Stimulated activated CD4-positive, alpha-beta T cell treated with anti-CD3 and anti-CD28 coated beads, TNF-alpha, amount 100 ng/mL, for 48 hours (primary cell): ENCODE measurements at regions not wholly inside any gene's neighbourhood (a gene's known extent, or its start where the extent isn't known, plus 50 kb on each side); places are given as distances from the start of the nearest gene placed in this dataset.
A peak's percentile ranks its signal among the peaks of the same experiment; 100 is the strongest.
"Not testable (repeated sequence)": the region's sequence is repeated elsewhere in the genome, so short reads cannot be mapped to it uniquely, and the experiment has no call there.

Source experiments
- DNase-seq, 3 donors: peaks; one replicate each; pipeline ENCODE4 v3.0.0-alpha.2; 2020; ENCODE audit warnings: low read depth in 3 of 3

DNA sequence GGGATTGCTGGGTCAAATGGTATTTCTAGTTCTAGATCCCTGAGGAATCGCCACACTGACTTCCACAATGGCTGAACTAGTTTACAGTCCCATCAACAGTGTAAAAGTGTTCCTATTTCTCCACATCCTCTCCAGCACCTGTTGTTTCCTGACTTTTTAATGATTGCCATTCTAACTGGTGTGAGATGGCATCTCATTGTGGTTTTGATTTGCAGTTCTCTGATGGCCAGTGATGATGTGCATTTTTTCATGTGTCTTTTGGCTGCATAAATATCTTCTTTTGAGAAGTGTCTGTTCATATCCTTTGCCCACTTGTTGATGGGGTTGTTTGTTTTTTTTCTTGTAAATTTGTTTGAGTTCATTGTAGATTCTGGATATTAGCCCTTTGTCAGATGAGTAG is 220.3 kb downstream of the NPR3 start:
- not testable (repeated sequence) for DNase-seq

DNA sequence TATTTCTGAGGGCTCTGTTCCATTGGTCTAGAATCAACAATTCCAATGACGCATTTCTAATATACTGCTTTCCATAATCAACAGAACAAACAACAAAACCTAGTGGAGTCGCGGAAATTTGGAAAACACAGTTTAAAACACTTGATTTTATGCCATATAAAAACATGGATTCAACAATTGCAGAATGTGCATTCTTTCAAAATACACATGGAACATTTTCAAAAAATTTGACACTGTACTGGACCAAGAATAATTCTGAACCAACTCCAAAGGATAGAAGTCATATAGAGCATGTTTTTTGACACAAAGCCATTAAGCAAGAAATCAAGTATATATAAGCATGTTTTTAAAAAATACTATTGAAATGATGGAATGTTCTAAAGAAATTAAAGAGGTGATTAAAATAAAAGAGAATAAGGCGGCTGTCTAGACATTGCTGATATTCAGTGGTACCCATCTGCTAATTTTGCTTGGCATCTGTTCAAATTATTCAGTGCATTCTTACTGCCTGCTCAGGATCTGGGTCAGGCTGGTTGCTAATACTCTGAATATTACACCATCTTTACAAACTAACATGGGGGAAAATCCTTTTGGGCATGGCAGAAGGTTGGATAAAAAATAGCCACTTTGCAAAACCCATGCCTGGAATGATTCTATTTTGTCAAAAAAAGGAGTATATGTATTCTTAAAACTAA is 221.3 kb downstream of the NPR3 start:
- no peak for DNase-seq

DNA sequence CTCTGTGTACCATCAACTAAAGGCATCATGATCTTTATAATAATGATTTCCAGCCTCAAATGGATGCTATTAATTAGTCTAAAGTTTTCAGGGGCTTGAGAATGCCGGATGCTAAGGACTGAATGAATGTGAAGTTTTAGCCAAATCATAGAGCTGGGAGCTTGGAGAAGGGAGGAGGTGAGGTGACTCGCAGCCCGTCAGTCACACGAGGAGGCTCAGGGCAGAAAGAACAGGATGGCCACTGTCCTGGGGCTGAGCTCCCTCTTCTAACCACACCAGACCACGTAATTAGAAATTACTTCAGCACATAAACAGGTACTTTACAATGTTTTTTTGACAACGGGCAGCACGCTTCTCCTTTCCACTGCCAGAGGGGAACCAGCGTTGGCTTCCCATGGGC is 222.6 kb downstream of the NPR3 start:
- DNase-seq, result no peak

DNA sequence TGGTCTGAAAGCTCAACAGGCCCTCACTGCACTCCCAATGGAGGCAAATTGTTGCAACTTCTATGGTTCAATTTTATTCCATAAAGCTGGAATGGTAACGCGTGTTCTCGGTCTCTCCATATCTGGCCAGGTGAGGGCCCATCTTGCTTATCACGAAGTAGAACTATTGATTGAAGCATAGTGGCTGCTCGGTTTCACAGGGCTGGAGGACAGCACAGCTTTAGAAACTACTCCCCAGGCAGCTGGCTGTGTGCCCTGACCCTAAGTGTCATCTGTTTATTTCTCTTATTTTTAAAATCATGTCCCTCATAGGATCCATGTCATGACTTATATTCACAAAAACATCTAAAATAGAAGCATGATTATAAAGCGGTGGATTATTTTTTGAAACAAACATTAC is 223.4 kb downstream of the NPR3 start:
- DNase-seq, result no peak

DNA sequence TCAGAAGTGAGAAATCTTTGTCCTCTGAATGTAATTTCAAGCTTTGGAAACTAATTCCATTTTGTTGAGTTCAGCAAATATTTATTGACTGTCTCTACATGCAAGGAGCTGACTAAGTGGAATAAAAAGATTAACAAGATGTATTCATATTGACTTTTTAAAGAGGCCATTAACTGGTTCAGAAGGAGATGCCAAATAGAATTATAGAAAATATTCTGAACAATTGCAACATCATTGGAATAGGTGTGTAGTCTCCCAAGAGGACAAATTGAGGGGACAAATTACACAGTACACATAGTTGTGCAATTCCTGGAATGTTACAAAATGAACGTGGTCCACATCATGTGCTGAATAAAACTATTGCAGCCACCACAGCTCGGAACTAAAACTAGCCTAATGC is 224.2 kb downstream of the NPR3 start:
- DNase-seq, result no peak

DNA sequence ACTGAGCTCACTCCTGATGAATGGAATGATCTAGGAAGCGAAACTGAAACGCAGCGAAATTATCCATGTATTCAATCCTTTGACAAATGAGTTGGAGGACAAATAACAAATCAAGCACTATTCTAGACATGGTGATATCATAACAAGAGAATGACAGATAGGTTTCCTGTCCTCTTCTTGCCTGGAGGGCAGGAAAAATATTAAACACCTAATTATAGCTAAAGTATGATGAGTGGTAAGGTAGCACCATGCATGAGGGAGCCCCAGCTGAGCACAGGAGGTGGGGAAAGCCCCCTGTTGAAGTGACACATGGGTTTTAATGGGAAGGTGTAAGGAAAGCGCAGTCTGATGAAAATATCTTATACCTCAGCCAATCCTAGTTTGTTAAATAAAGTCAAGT is 225.2 kb downstream of the NPR3 start:
- no peak for DNase-seq

DNA sequence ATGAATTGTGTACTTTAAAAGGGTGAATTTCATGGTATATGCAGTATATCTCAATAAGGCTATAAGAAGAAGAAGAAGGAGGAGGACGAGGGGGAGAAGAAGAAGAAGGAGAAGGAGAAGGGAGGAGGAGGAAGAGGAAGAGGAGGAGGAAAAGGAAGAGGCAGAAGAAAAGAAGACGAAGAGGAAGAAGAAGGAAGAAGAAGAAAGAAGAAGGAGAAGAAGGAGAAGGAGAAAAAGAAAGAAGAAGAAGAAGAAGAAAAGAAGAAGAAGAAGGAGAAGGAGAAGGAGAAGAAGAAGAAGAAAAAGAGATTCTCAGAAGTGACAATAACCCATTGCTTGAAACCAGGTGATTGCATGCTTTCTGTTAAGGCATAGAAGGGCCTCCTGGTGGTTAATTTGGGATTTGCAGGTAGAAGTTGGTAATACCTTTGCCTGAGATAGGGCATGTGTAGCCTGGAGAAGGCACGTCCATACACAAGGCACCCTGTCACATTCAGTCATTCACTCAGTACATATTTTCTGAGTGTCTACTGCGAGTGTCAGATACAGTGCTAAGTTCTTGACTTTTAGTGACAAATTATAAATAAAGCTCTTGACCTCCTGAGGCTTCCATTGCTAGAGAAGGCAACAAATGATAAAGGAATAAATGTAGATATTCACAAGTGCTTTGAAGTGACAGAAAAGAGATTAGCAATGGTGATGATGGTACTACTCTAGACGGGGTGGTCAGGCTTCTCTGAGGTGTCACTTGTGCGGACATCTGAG is 231.3 kb downstream of the NPR3 start:
- peak in 1 of 3 donors; percentile 8 for DNase-seq

DNA sequence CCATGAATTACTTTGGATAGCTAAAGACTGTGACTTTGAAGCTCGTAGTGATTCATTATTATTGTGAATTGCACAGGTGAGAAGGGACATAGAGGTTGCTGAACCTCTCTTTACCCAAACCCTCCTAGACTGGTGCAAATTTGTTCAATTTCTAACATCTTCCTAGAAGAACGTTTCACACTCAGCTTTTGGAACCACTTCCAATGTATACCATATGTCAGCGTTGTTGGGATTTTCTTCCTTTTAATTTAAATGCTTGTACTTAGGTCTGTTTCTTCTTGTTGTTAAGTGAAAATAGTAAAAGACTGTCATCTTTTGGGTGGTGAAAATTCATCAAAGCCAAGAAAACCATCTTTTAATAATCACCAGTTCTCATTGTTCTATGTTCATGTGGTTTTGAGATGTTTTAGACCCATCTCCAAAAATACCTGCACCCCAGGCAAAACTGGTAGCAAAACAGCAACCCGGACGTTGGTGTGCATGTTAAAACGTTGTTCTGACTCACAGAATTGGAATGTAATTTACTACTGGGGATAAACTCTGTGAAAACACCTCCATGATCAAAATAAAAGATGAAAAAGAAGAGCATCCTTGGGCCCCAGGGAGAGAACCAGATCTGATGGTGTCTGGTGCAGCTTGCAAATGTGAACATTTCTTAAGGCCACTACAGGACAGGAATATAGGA is 238.3 kb downstream of the NPR3 start:
- DNase-seq, result no peak

DNA sequence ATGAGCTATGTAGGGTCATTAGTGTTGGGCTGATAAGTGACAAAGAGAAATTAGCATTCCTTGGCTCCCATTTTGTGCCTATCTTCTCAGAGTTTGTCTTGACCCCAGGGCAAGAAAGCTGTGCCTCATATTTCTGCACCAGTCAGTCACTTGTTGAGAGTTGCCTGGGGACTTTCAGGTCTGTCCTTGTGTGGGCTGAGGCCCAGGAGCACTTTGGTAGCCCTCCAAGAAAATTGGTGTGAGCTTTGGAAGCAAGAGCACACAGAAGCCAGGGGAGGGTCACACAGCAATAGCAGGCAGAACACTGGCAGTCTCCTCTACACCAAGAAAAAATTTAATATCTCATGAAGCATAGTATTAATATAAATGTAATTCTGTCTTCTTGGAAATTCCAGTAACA is 239.9 kb downstream of the NPR3 start:
- DNase-seq, result no peak

DNA sequence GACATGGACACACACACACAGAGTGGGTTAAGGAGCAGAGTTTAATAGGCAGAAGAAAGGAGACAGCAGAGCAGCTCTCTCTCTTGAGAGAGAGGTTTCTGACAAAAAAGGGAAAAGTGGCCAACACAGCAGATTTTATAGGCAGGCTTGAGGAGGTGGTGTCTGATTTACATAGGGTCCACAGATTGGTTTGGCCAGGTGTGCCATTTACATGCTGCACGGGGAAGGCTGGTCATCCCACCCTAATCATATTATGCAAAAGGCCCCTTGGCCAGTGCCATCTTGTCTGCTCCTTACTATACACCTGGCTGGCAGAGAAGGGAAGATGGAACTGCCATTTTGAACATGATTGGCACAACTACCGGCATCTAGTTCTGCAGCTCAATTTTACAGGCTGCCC is 240.8 kb downstream of the NPR3 start:
- DNase-seq, result no peak

DNA sequence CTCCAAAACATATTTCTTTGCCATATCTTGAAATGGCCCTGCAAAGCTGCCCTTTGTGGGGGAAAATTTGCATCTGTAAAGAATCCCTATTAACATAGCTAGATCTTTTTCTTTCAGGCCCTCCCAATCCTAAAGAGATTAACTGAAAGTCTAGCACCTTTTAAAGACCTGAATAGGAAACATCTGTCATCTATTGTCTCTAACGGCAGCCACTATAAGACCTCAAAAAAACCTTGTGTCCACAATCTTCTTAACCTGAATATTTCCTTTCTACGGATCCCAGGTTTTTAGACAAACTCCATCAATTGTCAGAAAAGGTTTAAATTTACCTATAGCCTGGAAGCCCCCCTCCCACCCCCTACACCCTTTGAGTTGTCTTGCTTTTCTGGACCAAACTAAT is 241.3 kb downstream of the NPR3 start:
- DNase-seq, result not testable (repeated sequence)

DNA sequence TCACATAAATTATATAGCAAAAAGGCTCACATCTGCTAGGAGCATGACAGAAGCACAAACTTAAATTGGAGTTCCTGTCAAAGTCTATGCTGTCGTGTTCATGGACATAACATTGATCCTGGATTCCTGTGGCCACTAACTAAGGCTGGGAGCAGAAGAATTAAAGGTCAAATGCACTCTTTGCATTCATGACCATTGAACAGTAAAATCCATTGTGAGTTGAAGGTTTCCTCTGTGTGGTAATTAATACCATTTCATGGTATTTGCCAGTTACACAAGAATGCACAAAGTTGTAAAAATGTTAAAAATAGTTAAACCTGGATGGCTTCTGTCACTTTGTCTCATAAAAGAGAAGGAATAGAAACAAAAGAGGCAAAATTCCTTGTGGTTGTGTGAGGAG is 242.6 kb downstream of the NPR3 start:
- no peak for DNase-seq

DNA sequence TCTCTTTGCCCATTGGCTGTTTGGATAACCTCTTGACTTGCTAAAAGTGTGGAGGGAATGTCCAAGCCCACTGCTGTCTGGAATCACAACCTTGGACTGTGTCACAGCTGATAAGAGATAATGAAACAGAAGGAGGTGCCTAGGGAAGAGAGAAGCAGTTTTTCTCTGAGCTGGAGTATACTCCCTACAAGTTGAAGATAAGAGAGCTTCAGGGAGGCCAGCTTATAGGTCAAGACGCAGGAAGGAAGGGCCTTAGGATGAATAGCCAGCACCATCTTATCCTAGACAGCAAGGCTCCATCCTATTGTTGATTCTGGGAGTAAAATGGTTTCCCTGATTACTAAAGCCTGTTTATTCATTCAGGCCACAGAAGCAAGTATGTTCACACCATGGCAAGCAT is 244.7 kb downstream of the NPR3 start:
- no peak for DNase-seq

DNA sequence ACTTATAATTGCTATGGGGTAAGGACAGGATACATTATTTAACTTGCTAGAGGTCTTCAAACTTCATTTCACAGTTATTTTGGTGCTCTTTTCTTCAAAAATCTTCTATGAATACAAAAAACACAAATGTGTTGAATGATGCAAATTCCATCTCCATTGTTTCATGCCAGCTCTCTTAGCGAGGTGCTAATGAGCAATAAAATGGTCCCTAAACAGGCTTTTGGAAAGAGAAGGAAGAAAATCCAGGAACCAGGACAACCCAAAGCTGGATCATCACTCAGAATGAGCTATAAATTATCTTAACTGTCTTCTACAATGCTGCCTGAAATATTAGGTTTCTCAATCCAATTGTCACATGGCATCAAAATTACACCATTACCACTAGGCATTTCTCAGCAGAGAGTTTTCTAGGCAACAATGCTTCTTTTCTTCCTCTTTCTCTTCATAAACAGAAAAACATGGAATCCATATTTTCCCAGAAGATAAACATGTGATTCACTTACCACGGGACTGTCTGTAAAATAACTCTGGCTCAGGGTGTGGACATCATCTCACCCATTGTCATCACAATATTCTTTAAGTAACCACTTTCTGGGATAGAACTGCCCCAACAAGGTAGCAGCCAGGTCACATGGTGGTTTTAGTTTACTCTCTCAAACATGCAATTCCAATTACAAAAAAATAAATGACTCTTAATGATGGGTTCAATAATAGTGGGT is 249.4 kb downstream of the NPR3 start:
- DNase-seq, result no peak

DNA sequence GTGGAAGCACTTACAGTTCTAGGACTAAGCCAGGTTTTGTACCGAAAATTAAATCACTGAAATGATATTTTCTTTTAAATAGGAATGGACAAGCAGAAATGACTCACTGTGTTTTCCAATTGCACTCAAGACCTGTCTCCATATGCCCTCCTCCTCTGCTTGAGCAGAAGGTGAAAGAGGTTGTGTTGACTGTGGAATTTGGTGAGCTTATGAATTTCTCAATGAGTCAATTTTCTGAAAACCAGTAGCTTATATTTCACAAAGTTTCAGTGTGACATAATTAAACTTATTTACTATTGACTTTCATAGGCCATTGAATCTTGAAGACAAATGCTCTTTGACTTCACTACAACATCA is 249.9 kb downstream of the NPR3 start:
- DNase-seq, result no peak

DNA sequence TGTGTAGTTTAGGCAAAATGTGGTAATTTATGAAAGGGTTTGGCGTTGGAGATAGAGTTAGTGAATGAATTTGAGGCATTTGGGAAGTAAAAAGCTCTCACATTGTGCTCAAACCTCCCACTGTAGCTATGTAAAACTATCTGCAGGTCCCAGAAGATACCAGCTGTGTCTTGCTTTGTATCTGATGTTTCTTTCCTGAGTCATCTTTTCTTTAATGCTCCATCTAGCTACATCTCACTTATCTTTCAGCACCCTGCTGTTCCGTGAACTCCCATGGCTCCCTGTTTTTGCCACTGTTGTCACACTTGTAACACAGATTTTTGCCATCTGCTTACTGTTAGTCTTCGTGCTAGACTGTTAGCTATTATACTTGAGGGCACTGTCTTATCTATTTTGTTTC is 253.1 kb downstream of the NPR3 start:
- DNase-seq, result no peak

DNA sequence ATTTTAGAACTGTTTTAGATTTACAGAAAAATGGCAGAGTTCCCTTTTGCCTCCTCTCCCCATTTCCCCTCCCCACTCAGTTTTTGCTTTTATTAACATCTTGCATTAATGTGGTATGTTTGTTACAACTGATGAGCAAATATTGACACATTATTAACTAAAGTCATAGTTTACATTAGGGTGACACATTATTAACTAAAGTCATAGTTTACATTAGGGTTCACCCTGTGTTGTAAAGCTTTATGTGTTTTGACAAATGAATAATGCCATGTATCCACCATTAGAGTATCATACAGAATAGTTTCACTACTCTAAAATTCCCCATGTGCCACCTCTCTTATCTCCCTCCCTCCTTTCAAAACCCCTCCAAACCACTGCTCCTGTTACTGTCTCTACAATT is 262.5 kb downstream of the NPR3 start:
- DNase-seq, result no peak

DNA sequence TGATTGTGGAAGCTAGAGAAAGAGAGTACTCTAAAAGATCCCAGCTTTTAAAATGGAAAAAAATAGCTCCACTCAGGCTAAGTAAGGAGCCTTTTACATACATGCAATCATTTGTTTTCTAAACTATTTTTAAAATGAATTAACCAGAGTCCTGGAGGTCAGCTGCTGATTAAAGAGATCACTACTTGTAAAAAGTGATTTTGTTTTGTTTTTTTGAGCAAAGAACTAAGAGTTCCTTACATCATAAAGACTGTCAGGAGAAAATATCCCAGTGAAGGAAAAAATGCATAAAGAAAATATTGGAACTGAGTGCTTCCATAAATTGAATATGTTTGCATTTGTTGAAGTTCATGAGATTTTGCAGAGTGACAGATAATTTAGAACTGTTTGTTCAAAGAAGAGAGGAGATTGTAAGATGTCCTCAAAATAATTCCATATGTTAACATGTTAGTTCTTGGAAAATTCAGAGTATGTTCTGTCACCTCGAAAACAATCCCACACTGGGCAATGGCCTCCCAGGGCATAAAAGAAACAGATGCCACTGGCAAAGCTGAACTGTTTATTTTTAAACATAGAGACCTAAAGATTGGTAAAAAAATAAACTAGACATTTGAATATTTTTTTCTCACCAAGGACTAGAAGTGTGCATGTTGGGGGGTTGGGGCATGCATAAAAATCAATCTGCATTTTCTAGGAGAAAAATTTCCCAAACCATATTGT is 264.7 kb downstream of the NPR3 start:
- DNase-seq, result no peak

DNA sequence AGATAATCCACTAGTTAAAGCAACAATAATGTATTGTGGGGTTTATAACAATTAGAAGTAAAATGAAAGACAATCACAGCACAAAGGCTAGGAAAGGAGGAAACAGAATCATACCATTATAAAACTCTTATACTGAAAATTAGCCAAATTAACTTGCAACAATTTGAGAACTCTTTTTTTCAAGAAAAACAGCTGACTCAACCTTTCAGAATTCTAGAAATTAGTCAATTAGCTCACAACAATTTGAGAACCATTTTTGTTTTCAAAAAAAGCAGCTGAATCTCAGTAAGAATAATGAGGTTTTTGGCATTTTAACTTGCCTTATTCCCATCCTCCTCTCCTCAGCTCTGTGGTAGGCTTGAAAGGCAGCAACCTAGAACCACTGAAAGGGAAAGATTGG is 269.9 kb downstream of the NPR3 start:
- DNase-seq, result no peak

DNA sequence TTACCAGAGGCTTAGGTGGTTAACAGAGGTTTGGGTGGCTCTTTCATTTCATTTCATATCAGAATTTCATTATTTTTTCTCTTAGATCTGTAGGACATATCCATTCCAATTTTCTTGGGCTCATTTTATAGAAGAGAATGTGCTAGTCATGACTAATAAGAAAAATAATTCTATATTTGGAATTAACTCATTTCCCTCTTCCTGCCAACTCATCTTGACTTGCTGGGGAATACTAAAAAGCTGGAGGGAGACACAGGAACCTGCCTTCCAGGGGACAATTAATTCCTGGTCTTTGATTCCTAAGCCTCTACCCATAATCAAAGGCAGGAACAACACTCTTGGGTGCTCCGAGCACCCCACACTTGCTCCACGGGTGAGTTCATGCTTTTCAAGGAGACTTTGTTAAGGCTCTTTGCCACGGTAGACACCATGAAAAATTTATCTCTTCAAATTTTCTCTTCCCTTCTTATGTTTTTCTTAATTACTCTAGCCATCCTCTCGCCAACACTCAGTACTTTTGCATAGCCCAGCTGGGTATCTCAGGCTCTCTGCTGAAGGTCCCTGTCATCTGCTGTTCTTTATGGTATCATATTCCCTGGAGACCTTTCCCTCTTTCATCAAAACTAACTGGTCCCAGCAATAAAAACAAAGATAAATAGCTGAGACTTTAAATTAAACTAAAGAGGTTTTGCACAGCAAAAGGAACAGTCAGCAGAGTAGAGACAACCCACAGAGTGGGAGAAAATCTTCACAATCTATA is 273.9 kb downstream of the NPR3 start:
- DNase-seq, result no peak

DNA sequence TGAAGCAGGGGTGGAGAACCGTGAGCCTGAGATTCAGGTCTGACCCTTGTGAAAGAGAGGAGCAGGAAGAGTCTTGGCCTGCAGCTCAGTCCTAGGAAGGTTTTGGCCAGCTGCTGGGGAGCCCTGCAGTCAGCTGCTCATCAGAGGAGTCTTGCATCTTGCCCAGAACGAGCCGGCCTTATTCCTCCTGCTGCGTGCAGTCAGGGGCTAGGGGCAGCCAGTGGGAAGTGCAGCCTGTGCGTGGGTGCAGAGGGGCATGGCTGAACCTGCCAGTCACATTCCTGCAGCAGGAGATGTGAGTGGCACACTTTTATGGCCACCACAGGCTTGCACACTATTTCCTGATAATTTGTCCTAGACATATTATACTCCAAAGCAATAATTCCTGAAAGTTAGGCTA is 278.7 kb downstream of the NPR3 start:
- no peak for DNase-seq
